Mucosa of descending colon (tissue), 3 donors: ENCODE measurements at regions not wholly inside any gene's neighbourhood (a gene's known extent, or its start where the extent isn't known, plus 50 kb on each side); places are given as distances from the start of the nearest gene placed in this dataset.
"Not testable (repeated sequence)": the region's sequence is repeated elsewhere in the genome, so short reads cannot be mapped to it uniquely, and the experiment has no call there.

Source experiments
- ATAC-seq: fragments of 200-7000 bp; cut with Tn5 transposase; one replicate; pipeline ENCODE4 v1.9.1; 2020; ENCODE audit warnings: mild to moderate bottlenecking, moderate library complexity
- DNase-seq, 3 donors: peaks; one replicate each; pipeline ENCODE4 v3.0.0-alpha.2; 2020
- H3K36me3 ChIP-seq: fragments of 200-600 bp; one replicate; pipeline ENCODE4 v1.8.0; 2021; ENCODE audit warnings: low read depth, mild to moderate bottlenecking
- H3K4me1 ChIP-seq: fragments of 200-600 bp; one replicate; pipeline ENCODE4 v1.8.0; 2021; ENCODE audit warnings: low read depth, mild to moderate bottlenecking
- H3K4me3 ChIP-seq: fragments of 200-600 bp; one replicate; pipeline ENCODE4 v1.8.0; 2021; ENCODE audit warnings: mild to moderate bottlenecking
- H3K9me3 ChIP-seq: fragments of 200-600 bp; one replicate; pipeline ENCODE4 v1.8.0; 2021; ENCODE audit warnings: mild to moderate bottlenecking
- CTCF ChIP-seq: fragments of 200-600 bp; IDR thresholded peaks from one replicate; pipeline ENCODE4 v1.8.0; 2022; ENCODE audit warnings: antibody characterized with exemption, mild to moderate bottlenecking
- intact Hi-C, 2 donors: fragments of 100-400 bp; cut with DNase I in 1 of 2; cut with micrococcal nuclease in 1 of 2; formaldehyde crosslinking; loops; one replicate each; pipeline versions ENCODE4 v1.11.0 to v1.11.1; 2022; cut with DNase I, micrococcal nuclease
- donor health status: DM: no; HTN: no; CAD: no; lungs with moderate emphysema.
- donor health status: DM: no; HTN: no; CAD: no.
- donor health status: DM: no; HTN: yes; CAD: no.

GRCh38 chr4:14168919-14169318 lies 541.4 kb upstream of the BOD1L1 start:
- TF ChIP-seq CTCF: no peak
- Histone ChIP-seq H3K4me1 (no peaks in the 10 kb centered on the region), H3K9me3 (no peaks in the 10 kb centered on the region), H3K4me3 (no peak overlapping the region), H3K36me3 (no peaks in the 10 kb centered on the region)
- DNase-seq (peak in 1 of 3 donors; percentile 21), ATAC-seq (no peak)
- intact Hi-C loops: no loop called here

GRCh38 chr4:14169460-14169859 lies 541.9 kb upstream of the BOD1L1 start:
- no peak for ATAC-seq
- Histone ChIP-seq H3K36me3 (no peaks in the 10 kb centered on the region), H3K4me1 (no peaks in the 10 kb centered on the region), H3K9me3 (no peaks in the 10 kb centered on the region), H3K4me3 (no peak overlapping the region)
- DNase-seq: no peak
- no peak for TF ChIP-seq CTCF
- intact Hi-C loops: no loop called here

- H3K9me3 ChIP-seq, DNase-seq, ATAC-seq, H3K4me3 ChIP-seq, H3K4me1 ChIP-seq, H3K36me3 ChIP-seq, intact Hi-C loops: not testable (repeated sequence)
Measured at GRCh38 chr4:14169940-14170339, 542.4 kb upstream of the BOD1L1 start.

DNA sequence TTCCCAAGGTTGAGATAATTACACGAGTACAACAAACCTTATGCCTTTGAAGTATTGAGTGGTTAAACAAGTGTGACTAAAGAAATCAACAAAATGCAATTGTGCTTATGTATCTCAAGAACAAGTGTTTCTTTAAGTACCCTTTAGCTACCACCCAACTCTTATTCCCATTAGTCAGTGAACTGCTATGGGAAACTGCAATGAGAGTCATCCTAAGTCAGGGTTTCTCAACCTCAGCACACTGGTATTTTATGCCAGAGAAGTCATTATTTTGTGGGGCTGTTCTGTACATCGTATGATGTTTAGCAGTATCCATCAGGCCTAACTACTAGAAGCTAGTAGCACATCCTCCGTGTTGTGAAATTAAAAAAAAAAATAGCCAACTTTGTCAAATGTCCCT lies 549.1 kb upstream of the BOD1L1 start:
- Histone ChIP-seq H3K4me3 (no peak overlapping the region), H3K36me3 (no peaks in the 10 kb centered on the region), H3K9me3 (no peaks in the 10 kb centered on the region), H3K4me1 (no peaks in the 10 kb centered on the region)
- DNase-seq: no peak
- intact Hi-C loops: no loop called here
- ATAC-seq: no peak
- TF ChIP-seq CTCF: no peak

DNA sequence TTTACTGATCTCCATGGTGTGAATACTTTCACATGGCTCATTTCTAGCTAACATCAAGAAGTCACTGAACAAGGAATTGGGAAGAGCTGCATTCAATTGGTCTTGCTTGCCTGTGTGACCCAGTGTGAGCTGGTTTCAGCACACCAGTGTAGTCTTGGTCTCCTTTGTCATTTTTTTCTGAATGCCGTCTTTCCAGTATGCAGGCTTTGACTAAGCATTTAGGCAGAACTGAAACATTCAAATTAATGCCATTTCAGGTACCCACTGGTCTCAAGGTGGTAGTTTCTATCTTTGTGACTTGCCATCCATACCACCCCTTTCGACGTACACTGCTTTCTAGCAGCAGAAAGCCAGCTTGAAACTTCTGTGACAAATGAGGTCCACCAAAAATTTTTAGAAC lies 550.5 kb upstream of the BOD1L1 start:
- no peaks in the 10 kb centered on the region for H3K36me3 ChIP-seq
- ATAC-seq: peak; percentile 59
- DNase-seq: no peak

GRCh38 chr4:14178421-14178820 lies 550.9 kb upstream of the BOD1L1 start:
- intact Hi-C loops: no loop called here
- no peaks in the 10 kb centered on the region for H3K4me1 ChIP-seq
- no peaks in the 10 kb centered on the region for H3K9me3 ChIP-seq
- no peaks in the 10 kb centered on the region for H3K36me3 ChIP-seq
- DNase-seq (no peak), ATAC-seq (peak; percentile 66)
- no peak for TF ChIP-seq CTCF
- no peak overlapping the region for H3K4me3 ChIP-seq

More for the DNA sequence above, 550.5 kb upstream of the BOD1L1 start:
- TF ChIP-seq CTCF: no peak
- no peaks in the 10 kb centered on the region for H3K9me3 ChIP-seq
- H3K4me1 ChIP-seq: no peaks in the 10 kb centered on the region
- H3K4me3 ChIP-seq: no peak overlapping the region
- intact Hi-C loops: no loop called here
